Lung (tissue), 11 donors: ENCODE measurements at regions not wholly inside any gene's neighbourhood (a gene's known extent, or its start where the extent isn't known, plus 50 kb on each side); places are given as distances from the start of the nearest gene placed in this dataset.
A peak's percentile ranks its signal among the peaks of the same experiment; 100 is the strongest.

Experiments
- ATAC-seq: fragments of 200-7000 bp; cut with Tn5 transposase; one replicate; pipeline ENCODE4 v1.9.1; 2020; ENCODE audit warnings: moderate number of reproducible peaks; ENCODE audit not compliant: insufficient read depth, low FRiP score
- DNase-seq, 3 donors: peaks; one replicate each; pipeline ENCODE4 v3.0.0-alpha.2; 2013 to 2017
- H3K27ac ChIP-seq, 2 donors: one replicate each; pipeline ENCODE4 v1.5.1; 2013; ENCODE audit warnings: mild to moderate bottlenecking in 2 of 2, moderate library complexity in 2 of 2, control low read depth in 1 of 2, inconsistent platforms in 1 of 2, low read depth in 1 of 2, low read length in 1 of 2
- H3K27me3 ChIP-seq, 3 donors: one replicate each; pipeline ENCODE4 v1.5.1; 2013; ENCODE audit warnings: low read length in 2 of 3; ENCODE audit not compliant: control insufficient read depth in 3 of 3, insufficient read depth in 3 of 3
- H3K36me3 ChIP-seq, 4 donors: one replicate each; pipeline ENCODE4 v1.5.1; 2013; ENCODE audit warnings: low read length in 4 of 4, mild to moderate bottlenecking in 1 of 4, moderate library complexity in 1 of 4; ENCODE audit not compliant: control insufficient read depth in 4 of 4, insufficient read depth in 4 of 4
- H3K4me1 ChIP-seq, 5 donors: one replicate each; pipeline ENCODE4 v1.5.1; 2013; ENCODE audit warnings: low read length in 5 of 5, mild to moderate bottlenecking in 2 of 5, moderate library complexity in 1 of 5; ENCODE audit not compliant: control insufficient read depth in 5 of 5, insufficient read depth in 5 of 5
- H3K4me3 ChIP-seq: one replicate; pipeline ENCODE4 v1.5.1; 2013; ENCODE audit warnings: mild to moderate bottlenecking, control low read depth, moderate library complexity
- H3K9ac ChIP-seq, 2 donors: one replicate each; pipeline ENCODE4 v1.5.1; 2013; ENCODE audit warnings: low read length in 2 of 2, control low read depth in 1 of 2; ENCODE audit not compliant: insufficient read depth in 1 of 2
- H3K9me3 ChIP-seq, 4 donors: one replicate each; pipeline ENCODE4 v1.5.1; 2013; ENCODE audit warnings: low read length in 3 of 4, mild to moderate bottlenecking in 1 of 4, moderate library complexity in 1 of 4; ENCODE audit not compliant: control insufficient read depth in 4 of 4, insufficient read depth in 3 of 4
- WGBS, 2 donors: extraction: QIAGEN DNeasy Blood & Tissue Kit; methylation state at CpG; one replicate each; pipeline ENCODE4 v1.1.7; 2013; 5-methylcytosine and 5-hydroxymethylcytosine counted together
- TF ChIP-seq, protein P1 (sequence below): IDR thresholded peaks from 2 replicates; pipeline ENCODE4 v1.5.1; 2012; ENCODE audit warnings: mild to moderate bottlenecking; ENCODE audit errors: control extremely low read depth, extremely low read depth
- donor health status: control.
- donor health status: control.
- donor health status: Bipolar disorder and iron deficiency.
- donor health status: healthy.
- donor health status: DM: yes; HTN: yes; CAD: no.

DNA sequence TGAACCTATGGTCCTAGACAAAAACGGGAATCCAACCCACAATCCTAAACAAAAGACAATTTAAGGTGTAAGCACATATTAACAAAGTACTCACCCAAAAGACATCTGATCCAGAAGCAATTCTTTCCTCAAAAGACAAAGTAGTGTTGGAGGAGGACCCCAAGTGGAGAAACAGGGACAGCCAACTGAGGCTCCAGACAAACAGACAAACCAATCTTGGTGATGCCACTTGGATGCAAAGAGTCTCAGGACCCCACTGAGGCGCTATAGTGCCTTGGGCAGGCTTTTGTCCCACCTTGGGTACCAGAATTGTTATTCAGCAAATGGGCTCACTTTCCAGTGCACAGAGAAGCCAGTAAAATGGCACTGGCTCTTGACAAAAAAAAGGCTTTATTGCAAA lies 613.8 kb downstream of the DIPK2A start:
- no peaks in the 10 kb centered on the region for H3K36me3 ChIP-seq
- TF ChIP-seq, protein P1, sequence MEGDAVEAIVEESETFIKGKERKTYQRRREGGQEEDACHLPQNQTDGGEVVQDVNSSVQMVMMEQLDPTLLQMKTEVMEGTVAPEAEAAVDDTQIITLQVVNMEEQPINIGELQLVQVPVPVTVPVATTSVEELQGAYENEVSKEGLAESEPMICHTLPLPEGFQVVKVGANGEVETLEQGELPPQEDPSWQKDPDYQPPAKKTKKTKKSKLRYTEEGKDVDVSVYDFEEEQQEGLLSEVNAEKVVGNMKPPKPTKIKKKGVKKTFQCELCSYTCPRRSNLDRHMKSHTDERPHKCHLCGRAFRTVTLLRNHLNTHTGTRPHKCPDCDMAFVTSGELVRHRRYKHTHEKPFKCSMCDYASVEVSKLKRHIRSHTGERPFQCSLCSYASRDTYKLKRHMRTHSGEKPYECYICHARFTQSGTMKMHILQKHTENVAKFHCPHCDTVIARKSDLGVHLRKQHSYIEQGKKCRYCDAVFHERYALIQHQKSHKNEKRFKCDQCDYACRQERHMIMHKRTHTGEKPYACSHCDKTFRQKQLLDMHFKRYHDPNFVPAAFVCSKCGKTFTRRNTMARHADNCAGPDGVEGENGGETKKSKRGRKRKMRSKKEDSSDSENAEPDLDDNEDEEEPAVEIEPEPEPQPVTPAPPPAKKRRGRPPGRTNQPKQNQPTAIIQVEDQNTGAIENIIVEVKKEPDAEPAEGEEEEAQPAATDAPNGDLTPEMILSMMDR: no peak
- H3K4me1 ChIP-seq: no peaks in the 10 kb centered on the region
- H3K9ac ChIP-seq: no peak overlapping the region
- no peak overlapping the region for H3K27ac ChIP-seq
- H3K4me3 ChIP-seq: no peak overlapping the region
- ATAC-seq: no peak
- no peaks in the 10 kb centered on the region for H3K27me3 ChIP-seq
- no peak for DNase-seq
- 93 to 94% methylated on average over 2 of the region's 2 CpGs for WGBS, 2 donors
- H3K9me3 ChIP-seq: no peaks in the 10 kb centered on the region

DNA sequence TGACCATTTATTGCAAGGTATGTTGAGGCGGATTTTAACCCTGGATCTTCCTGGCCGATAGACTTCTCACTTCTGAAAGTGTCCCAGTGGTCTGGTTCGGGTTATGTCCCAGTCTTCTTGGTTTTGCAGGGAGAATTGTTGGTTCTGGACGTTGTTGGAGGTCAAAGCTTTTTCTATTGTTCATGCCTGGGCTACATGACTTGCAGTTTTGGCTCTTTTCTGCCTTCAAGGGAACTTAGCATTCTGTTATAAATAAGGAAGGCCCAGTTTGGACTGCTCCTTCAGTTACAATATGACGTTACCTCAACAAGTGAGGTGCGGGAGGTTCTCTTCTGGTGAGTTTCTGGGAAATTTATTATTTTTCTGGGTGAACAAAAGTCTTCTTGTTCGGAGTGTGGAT lies 614.3 kb downstream of the DIPK2A start:
- Histone ChIP-seq H3K36me3 (no peaks in the 10 kb centered on the region), H3K9ac (no peak overlapping the region), H3K27ac (no peak overlapping the region), H3K4me1 (no peaks in the 10 kb centered on the region), H3K9me3 (no peaks in the 10 kb centered on the region), H3K27me3 (no peaks in the 10 kb centered on the region), H3K4me3 (no peak overlapping the region)
- no peak for DNase-seq
- WGBS, 2 donors: 77 to 83% methylated on average over 7 of the region's 7 CpGs
- ATAC-seq: no peak
- TF ChIP-seq, protein P1: no peak

DNA sequence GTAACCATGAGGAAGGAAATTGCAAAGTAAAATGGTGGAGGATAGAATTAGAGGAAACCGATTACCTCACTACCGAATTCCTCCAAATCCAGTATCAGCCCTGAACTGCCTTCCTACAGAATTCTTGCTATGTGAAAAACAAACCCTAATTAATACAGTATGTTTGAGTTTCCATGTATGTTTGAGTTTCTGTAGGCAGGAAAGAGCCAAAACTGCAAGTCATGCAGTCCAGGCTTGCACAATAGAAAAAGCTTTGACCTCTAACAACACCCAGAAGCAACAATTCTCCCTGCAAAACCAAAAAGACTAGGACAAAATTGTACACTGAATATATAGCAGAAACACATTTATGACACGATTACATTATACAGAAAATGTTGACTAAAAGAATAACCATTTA lies 614.8 kb downstream of the DIPK2A start:
- TF ChIP-seq, protein P1: no peak
- Histone ChIP-seq H3K4me1 (no peaks in the 10 kb centered on the region), H3K9ac (no peak overlapping the region), H3K36me3 (no peaks in the 10 kb centered on the region), H3K27ac (no peak overlapping the region), H3K27me3 (no peaks in the 10 kb centered on the region), H3K4me3 (no peak overlapping the region), H3K9me3 (no peaks in the 10 kb centered on the region)
- ATAC-seq (no peak), DNase-seq (peak in 1 of 3 donors; percentile 29)
- WGBS, 2 donors: 72 to 83% methylated on average over 3 of the region's 3 CpGs

- Histone ChIP-seq H3K9me3 (no peaks in the 10 kb centered on the region), H3K27ac (no peak overlapping the region), H3K36me3 (no peaks in the 10 kb centered on the region), H3K4me3 (no peak overlapping the region), H3K4me1 (no peaks in the 10 kb centered on the region), H3K27me3 (no peaks in the 10 kb centered on the region), H3K9ac (no peak overlapping the region)
- TF ChIP-seq, protein P1: no peak
- no peak for ATAC-seq
- no peak for DNase-seq
- 58 to 72% methylated on average over 2 of the region's 2 CpGs for WGBS, 2 donors
Measured at GRCh38 chr3:144590854-144591253, 619.2 kb downstream of the DIPK2A start.
